Activated CD4-positive, alpha-beta T cell treated with anti-CD3 and anti-CD28 coated beads for 48 hours (primary cell): ENCODE measurements at regions not wholly inside any gene's neighbourhood (a gene's known extent, or its start where the extent isn't known, plus 50 kb on each side); places are given as distances from the start of the nearest gene placed in this dataset.
A peak's percentile ranks its signal among the peaks of the same experiment; 100 is the strongest.
"Not testable (repeated sequence)": the region's sequence is repeated elsewhere in the genome, so short reads cannot be mapped to it uniquely, and the experiment has no call there.

Source experiments
- DNase-seq: peaks from one replicate; pipeline ENCODE4 v3.0.0-alpha.2; 2020

DNA sequence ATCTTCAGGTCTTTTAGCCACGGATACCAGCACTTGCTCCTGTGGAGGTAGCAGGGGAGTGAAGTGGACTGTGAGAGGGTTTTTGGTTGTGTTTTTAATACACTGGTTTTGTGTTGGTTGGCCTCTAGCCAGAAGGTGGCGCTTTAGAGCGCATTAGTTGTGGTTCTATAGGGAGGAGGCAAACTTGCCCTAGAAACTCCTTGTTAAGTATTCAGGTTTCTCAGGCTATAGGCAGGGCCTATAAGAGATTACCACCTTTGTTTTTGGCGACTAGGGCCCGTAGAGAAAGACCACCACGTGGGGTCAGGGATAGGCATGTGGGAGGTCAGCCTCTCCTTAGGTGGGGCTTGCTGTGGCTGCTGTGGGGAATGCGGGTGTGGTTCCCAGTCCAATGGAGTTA lies 221.6 kb upstream of the SPANXN4 start:
- DNase-seq, result peak; percentile 2

DNA sequence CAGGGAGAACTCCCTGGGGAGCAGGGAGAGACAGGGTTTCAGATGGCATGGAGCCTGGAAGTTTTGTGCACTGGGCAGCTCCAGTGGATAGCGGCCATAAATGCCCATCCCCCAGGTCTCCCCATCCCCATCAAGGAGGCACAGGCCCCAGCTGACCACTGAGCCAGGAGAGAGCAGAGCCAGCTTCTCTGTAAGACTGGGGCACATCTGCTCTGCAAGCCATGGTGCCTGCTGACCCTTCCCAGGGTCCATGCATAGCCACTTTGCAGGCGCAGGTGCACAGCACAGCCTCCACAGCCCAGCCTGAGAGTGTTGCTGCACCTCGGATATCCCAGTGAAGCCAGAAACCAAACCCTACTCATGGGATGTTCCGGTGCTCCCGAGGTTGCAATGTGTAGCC lies 206.3 kb upstream of the SPANXN4 start:
- no peak for DNase-seq

DNA sequence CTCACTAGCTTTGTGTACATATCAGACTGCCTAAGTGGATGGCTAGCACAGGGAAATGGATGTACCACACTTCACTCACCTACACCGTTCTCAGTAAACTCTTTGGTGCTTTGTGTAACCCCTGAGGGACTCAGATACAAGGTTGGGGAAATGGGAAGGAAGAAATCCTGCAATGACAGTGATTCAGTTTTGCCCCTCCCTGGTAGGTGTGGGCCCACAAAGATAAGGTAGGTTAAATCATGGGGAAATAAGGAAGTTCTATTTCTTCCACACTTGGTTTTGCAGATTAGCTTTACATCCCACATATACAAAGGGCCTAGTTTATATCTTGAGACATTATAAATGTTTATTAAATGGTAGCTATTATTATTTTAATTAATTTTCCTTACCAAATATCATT lies 197.6 kb upstream of the SPANXN4 start:
- no peak for DNase-seq

DNA sequence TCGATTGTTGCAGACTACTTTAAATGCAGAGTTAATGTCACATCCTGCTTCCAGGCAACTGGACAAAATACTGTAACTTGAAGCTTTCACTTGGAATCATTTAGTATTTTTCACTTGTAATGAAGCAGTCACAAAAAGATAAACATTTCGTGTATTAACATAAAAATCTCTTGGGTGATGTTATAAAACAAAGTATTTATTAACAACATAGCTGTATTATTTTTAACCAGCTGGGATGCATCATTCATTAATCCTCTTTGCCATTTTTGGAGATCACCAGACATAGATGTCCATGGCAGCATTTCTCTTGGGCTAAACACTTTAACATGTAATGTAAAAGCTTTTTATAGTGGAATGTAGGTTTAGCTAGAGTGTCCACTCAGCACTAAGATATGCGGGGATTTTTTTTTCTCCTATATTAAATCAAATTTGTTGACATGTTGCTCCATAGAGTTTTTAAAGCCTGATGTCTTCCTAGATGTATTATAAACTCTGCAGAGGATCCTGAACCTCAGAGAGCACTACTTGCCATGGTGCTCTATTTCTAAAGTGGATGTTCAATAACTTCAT lies 193.7 kb upstream of the SPANXN4 start:
- no peak for DNase-seq

DNA sequence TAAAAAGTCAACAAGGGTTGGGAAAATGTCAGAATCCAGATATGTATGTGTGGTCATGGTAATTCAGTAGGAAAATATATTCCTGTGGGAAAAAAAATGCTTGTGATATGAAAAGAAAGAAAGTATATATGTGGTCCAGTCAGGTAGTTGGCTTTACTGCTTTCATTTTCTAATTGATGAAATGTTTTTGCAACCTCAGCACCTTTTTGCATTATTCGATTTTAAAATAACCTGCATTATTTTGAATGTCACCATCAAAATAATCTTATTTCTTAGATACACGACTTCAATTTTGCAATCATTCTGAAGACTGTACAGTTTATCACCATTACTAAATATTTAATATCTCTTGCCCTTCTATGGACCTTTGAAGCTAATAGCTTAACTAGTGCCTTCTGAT lies 170.8 kb upstream of the SPANXN4 start:
- DNase-seq, result no peak

DNA sequence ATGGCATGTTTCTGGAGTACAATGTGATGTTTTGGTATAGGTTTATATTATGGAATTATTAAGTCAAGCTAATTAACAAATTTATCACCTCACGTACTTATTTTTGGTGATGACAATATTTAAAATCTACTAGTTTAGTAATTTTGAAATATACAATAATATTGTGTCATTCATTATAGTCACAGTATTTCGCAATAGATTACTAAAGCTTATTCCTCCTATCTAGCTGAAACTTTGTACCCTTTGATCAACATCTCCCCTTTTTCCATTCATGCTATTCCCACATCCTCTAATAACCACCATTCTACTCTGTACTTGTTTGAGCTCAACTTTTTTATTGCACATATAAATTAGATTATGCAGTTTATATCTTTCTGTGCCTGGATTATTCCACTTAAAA lies 164.8 kb upstream of the SPANXN4 start:
- DNase-seq, result no peak

DNA sequence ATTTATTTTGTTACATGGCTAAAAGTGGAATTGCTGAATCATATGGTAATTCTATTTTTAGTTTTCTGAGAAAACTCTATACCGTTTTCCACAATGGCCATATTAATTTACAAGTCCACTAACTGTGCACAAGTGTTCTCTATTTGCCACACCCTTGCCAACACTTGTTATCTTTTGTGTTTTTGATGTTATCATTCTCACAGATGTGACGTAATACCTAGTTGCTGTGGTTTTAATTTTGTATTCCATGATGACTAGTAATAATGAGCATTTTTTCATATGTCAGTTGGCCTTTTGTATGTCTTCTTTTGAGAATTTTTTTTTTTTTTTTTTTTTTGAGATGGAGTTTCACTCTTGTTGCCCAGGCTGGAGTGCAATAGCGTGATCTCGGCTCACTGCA lies 164.2 kb upstream of the SPANXN4 start:
- DNase-seq, result no peak

DNA sequence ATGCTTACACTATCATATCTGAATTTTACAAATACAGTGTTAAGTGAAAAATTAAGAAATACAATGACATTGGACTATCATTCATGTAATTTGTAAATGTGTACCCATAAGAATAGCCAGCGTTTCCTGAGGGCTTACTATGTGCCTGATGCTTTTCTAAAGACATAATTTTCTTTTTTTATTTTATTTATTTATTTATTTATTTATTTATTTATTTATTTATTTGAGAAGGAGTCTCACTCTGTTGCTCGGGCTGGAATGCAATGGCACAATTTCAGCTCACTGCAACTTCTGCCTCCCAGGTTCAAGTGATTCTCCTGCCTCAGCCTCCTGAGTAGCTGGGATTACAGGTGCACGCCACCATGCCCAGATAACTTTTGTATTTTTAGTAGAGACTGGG lies 159.5 kb upstream of the SPANXN4 start:
- not testable (repeated sequence) for DNase-seq

DNA sequence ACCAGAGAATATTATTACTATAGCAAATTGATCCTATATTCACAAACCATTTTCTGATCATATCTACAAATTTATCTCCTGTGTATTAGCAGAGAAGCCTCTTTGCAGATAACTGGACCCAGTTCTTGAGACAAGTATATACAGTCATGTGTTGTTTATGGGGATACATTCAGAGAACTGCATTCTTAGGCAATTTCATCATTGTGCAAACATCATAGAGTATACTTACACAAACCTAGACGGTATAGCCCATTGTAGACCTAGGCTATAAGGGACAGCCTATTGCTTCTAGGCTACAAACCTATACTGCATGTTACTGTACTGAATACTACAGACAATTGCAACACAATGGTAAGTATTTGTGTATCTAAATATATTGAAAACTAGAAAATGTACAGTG lies 152.5 kb upstream of the SPANXN4 start:
- DNase-seq, result no peak

DNA sequence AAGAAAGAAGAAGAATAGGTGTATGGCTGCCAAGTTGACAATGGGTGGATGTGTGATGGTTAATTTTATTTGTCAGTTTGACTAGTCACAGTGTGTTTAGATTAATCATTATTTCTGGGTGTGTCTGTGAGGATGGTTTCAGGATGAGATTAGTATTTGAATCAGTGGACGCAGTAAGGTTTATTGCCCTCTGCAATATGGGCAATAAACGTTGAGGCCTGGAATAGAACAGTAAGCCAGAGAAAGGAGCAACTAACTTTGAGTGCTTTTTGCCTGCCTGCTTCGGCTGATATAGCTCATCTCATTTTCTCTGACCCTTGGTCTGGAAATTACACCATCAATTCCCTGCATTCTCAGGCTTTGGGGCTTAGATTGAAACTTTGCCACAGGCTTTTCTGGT lies 140.8 kb upstream of the SPANXN4 start:
- DNase-seq, result no peak

DNA sequence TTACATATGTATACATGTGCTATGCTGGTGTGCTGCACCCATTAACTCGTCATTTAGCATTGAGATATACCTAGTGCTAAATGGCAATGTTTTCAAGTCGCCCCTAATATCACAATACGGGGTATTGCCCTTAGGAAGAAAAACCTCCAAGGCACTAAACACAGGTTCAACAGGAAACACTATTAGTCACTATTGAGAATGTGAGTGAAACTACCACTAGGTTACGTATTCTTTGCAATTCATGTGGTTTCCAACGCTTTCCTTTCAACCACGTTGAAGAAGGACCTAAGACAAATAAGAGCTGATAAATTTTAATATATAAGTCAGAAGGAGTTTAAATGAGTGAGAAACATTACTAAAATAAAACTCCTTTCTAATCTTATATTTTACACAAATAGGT lies 134.7 kb upstream of the SPANXN4 start:
- no peak for DNase-seq

DNA sequence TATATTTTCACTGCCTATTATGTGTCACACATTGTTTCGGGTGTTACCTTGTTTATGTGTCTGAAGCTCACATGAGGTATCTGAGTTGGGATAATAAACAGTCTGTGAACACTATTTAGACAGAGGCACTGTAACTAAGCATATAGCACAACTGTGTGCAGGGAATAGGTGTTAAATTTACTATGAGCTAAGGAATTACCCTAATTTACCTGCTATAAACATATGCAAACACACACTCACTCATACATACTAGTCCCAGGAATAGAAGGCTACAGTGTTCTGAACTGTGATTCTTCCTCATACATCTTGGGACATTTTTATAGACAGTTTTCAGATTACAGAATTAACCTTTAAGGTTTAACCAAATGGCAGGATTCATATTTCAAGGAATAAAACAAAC lies 127.6 kb upstream of the SPANXN4 start:
- no peak for DNase-seq

DNA sequence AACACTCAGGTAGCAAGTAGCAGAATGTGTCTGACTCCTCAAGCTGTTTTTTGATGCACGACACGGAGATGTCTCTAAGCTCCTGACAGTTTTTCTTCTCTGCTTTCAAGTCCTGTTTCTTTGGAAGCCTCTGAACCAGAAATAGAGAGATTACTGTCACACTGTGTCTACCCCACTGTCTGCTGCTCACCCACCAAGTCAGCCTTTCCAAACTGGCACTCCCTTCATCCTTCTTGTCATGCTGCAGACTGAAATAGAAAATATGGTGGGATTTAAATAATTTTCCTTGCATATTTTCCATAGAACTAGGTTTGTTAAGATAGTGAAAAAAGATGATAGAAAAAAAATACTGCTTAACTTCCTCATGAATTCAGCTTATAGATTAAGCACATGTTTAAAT lies 102.5 kb upstream of the SPANXN4 start:
- no peak for DNase-seq

DNA sequence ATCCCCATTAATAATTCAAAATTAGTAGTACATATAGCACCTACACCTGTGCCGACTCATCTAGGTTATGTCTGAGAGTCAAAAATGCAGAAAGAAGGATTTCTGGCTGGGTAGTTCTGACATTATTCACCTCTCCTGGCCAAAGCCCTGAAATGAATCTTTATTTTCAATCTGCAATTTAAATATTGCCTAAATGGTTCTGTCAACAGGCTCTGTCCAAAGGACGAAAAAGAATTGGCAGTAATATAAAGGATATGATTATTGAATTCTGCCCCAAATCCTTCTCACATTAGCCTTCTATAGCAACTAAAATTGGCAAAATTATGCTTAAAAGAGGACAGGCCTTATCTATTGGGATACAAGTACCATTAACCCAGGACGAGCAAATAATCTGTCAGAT lies 86.9 kb upstream of the SPANXN4 start:
- DNase-seq, result no peak

DNA sequence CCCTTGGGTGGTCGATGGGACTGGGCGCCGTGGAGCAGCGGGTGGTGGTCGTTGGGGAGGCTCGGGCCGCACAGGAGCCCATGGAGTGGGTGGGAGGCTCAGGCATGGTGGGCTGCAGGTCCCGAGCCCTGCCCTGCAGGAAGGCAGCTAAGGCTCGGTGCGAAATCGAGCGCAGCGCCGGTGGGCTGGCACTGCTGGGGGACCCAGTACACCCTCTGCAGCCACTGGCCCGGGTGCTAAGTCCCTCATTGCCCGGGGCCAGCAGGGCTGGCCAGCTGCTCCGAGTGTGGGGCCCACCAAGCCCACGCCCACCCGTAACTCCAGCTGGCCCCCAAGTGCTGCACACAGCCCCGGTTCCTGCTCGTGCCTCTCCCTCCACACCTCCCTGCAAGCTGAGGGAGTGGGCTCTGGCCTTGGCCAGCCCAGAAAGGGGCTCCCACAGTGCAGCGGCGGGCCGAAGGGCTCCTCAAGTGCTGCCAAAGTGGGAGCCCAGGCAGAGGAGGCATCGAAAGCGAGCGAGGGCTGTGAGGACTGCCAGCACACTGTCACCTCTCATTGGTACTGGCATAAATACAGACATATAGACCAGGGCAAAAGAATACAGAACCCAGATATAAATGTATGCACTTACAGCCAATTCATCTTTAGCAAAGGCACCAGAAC lies 53.5 kb upstream of the SPANXN4 start:
- DNase-seq, result not testable (repeated sequence)
